Calu3 (cell line): ENCODE measurements at regions not wholly inside any gene's neighbourhood (a gene's known extent, or its start where the extent isn't known, plus 50 kb on each side); places are given as distances from the start of the nearest gene placed in this dataset.

Source experiments
- BruUV-seq: library from RNA; stranded (reverse); fragments of 400-500 nt; replicated peaks from 2 replicates; lab custom pipeline; 2021; lab: Mats Ljungman, UMichigan
- CTCF ChIA-PET: fragments of 300-600 bp; sonication (Branson Sonifier 250); formaldehyde crosslinking; loops from one replicate; lab custom pipeline; 2022; ENCODE audit warnings: antibody characterized with exemption; lab: Charles Lee
- DNase-seq: peaks from one replicate; pipeline ENCODE4 v3.0.0; 2022
- H3K27ac Mint-ChIP-seq: one replicate; pipeline ENCODE4 v1.8.0; 2022; ENCODE audit warnings: mixed read lengths; ENCODE audit not compliant: unreplicated experiment
- H3K27me3 Mint-ChIP-seq: one replicate; pipeline ENCODE4 v1.8.0; 2022; ENCODE audit warnings: mixed read lengths; ENCODE audit not compliant: unreplicated experiment
- H3K36me3 Mint-ChIP-seq: one replicate; pipeline ENCODE4 v1.8.0; 2022; ENCODE audit warnings: mild to moderate bottlenecking, moderate library complexity, mixed read lengths; ENCODE audit not compliant: insufficient read depth, unreplicated experiment
- H3K4me1 Mint-ChIP-seq: one replicate; pipeline ENCODE4 v1.8.0; 2022; ENCODE audit warnings: mild to moderate bottlenecking, low read depth, mixed read lengths; ENCODE audit not compliant: unreplicated experiment
- H3K4me3 Mint-ChIP-seq: one replicate; pipeline ENCODE4 v1.8.0; 2022; ENCODE audit warnings: mild to moderate bottlenecking, low read depth, moderate library complexity, mixed read lengths; ENCODE audit not compliant: unreplicated experiment
- H3K9me3 Mint-ChIP-seq: one replicate; pipeline ENCODE4 v1.8.0; 2022; ENCODE audit warnings: low read depth, mixed read lengths; ENCODE audit not compliant: unreplicated experiment
- intact Hi-C: fragments of 100-400 bp; cut with micrococcal nuclease; formaldehyde crosslinking; loops from one replicate; pipeline ENCODE4 v1.10.0; 2022; ENCODE audit not compliant: unreplicated experiment
- TF ChIP-seq, protein P1 (sequence below): fragments of 200-600 bp; IDR thresholded peaks from one replicate; pipeline ENCODE4 v1.8.0; 2022; ENCODE audit warnings: antibody characterized with exemption; ENCODE audit not compliant: unreplicated experiment

- TF ChIP-seq, protein P1, sequence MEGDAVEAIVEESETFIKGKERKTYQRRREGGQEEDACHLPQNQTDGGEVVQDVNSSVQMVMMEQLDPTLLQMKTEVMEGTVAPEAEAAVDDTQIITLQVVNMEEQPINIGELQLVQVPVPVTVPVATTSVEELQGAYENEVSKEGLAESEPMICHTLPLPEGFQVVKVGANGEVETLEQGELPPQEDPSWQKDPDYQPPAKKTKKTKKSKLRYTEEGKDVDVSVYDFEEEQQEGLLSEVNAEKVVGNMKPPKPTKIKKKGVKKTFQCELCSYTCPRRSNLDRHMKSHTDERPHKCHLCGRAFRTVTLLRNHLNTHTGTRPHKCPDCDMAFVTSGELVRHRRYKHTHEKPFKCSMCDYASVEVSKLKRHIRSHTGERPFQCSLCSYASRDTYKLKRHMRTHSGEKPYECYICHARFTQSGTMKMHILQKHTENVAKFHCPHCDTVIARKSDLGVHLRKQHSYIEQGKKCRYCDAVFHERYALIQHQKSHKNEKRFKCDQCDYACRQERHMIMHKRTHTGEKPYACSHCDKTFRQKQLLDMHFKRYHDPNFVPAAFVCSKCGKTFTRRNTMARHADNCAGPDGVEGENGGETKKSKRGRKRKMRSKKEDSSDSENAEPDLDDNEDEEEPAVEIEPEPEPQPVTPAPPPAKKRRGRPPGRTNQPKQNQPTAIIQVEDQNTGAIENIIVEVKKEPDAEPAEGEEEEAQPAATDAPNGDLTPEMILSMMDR: no peak
- no peak for DNase-seq
- H3K27me3 Mint-ChIP-seq: peaks cover 38% of the 10 kb centered on the region
- CTCF ChIA-PET: no interaction called here
- no TSS peak for BruUV-seq
- no peaks in the 10 kb centered on the region for H3K36me3 Mint-ChIP-seq
- H3K27ac Mint-ChIP-seq: no peak overlapping the region
- intact Hi-C loops: no loop called here
- H3K4me3 Mint-ChIP-seq: no peak overlapping the region
- no peaks in the 10 kb centered on the region for H3K4me1 Mint-ChIP-seq
- H3K9me3 Mint-ChIP-seq: no peaks in the 10 kb centered on the region
Measured at GRCh38 chr1:209057083-209057482, 526.4 kb upstream of the CAMK1G start.

GRCh38 chr1:209057901-209058300 lies 525.6 kb upstream of the CAMK1G start:
- Mint-ChIP-seq H3K27me3 (peaks cover 38% of the 10 kb centered on the region), H3K27ac (no peak overlapping the region), H3K9me3 (no peaks in the 10 kb centered on the region), H3K4me3 (no peak overlapping the region), H3K36me3 (no peaks in the 10 kb centered on the region), H3K4me1 (no peaks in the 10 kb centered on the region)
- CTCF ChIA-PET: no interaction called here
- BruUV-seq: no TSS peak
- TF ChIP-seq, protein P1: no peak
- intact Hi-C loops: no loop called here
- no peak for DNase-seq

GRCh38 chr1:209059376-209059775 lies 524.1 kb upstream of the CAMK1G start:
- BruUV-seq: no TSS peak
- H3K27me3 Mint-ChIP-seq: peaks cover 26% of the 10 kb centered on the region
- H3K27ac Mint-ChIP-seq: no peak overlapping the region
- no peaks in the 10 kb centered on the region for H3K36me3 Mint-ChIP-seq
- TF ChIP-seq, protein P1: no peak
- no peaks in the 10 kb centered on the region for H3K4me1 Mint-ChIP-seq
- intact Hi-C loops: no loop called here
- no peaks in the 10 kb centered on the region for H3K9me3 Mint-ChIP-seq
- no peak for DNase-seq
- H3K4me3 Mint-ChIP-seq: no peak overlapping the region
- CTCF ChIA-PET: no interaction called here

- Mint-ChIP-seq H3K9me3 (no peaks in the 10 kb centered on the region), H3K4me3 (no peak overlapping the region), H3K36me3 (no peaks in the 10 kb centered on the region), H3K27me3 (peaks cover 23% of the 10 kb centered on the region), H3K4me1 (no peaks in the 10 kb centered on the region), H3K27ac (no peak overlapping the region)
- intact Hi-C loops: no loop called here
- TF ChIP-seq, protein P1: no peak
- BruUV-seq: no TSS peak
- no peak for DNase-seq
- CTCF ChIA-PET: no interaction called here
Measured at GRCh38 chr1:209059981-209060380, 523.5 kb upstream of the CAMK1G start.
